Left kidney (tissue), 1 donor: ENCODE measurements at regions not wholly inside any gene's neighbourhood (a gene's known extent, or its start where the extent isn't known, plus 50 kb on each side); places are given as distances from the start of the nearest gene placed in this dataset.
A peak's percentile ranks its signal among the peaks of the same experiment; 100 is the strongest.

Experiments
- DNase-seq: peaks from one replicate; pipeline ENCODE4 v3.0.0-alpha.2; 2013

DNA sequence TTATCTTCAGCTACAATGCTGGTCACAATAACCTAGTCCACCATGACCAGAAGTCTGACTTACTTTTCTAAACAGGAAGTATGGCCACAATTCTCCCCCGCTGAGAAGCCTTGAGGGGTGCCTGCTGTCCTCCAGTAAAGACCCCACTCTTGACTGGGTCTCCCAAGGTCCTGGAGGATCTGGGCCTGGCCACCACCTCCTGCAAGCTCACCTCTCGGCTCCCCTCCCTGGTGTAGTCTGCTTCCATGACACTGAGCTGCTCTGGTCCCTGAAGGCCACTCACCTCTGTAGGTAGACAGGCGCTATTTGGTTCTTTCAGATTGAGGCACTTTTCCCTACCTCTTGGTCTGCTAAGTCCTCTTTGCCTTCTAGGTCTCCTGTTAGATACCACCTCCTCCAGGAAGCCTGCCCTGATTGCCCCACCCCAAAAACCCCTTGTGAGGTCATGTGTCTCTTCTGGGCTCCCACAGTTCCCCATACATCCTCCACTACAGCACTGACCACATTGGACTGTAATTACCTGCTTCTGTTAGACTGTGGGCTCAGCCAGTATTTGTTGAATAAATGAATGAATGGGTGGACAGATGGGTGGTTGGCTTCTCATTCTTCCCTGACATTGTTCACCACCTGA lies 62.6 kb upstream of the IER5L start:
- DNase-seq, result no peak

GRCh38 chr9:129239946-129240490 lies 62.0 kb upstream of the IER5L start:
- DNase-seq, result no peak

- DNase-seq, result no peak
These were observed 59.7 kb upstream of the IER5L start for GRCh38 chr9:129237803-129238202.

DNA sequence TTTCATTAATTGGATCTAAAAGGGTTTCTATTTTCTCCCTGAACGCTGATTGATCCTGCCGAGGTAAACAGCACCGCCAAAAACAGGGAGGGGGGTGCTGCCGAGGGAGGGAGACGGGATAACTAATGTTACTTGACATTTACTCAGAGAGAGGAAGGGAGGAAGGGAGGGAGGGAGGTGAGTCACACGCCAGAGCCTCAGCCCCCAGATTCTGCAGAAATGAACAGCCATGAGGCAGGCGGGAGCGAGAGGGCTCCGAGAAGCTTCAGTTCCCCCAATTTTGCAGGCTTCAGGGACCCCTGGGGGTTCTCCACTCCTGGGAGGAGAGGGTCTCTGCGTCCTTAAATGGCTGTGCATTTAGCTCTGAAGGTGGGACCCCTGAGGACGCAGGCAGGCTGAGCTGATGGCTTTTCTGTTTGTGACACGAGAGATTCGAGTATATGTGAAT lies 59.1 kb upstream of the IER5L start:
- DNase-seq, result peak; percentile 39

GRCh38 chr9:129236441-129237145 lies 58.5 kb upstream of the IER5L start:
- no peak for DNase-seq

DNA sequence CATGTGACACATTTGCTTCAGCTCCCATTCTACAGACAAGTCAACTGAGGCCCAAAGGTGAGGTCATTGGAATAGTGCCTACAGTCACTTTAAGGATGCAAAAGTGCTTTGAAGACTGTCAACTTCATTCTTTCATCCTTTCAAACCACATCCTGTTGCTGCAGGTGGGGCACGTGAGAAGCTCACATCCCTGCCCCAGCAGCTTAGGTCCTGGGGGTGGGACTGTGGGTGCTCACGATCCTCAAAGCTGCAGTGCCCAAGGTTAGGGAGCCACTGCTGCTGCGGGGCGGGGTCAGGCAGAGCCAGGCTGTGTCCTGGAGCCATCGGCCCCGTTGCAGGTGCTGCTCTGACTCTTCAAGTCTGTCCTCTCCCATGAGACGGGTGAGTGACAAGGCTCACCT lies 57.9 kb upstream of the IER5L start:
- DNase-seq, result no peak

DNA sequence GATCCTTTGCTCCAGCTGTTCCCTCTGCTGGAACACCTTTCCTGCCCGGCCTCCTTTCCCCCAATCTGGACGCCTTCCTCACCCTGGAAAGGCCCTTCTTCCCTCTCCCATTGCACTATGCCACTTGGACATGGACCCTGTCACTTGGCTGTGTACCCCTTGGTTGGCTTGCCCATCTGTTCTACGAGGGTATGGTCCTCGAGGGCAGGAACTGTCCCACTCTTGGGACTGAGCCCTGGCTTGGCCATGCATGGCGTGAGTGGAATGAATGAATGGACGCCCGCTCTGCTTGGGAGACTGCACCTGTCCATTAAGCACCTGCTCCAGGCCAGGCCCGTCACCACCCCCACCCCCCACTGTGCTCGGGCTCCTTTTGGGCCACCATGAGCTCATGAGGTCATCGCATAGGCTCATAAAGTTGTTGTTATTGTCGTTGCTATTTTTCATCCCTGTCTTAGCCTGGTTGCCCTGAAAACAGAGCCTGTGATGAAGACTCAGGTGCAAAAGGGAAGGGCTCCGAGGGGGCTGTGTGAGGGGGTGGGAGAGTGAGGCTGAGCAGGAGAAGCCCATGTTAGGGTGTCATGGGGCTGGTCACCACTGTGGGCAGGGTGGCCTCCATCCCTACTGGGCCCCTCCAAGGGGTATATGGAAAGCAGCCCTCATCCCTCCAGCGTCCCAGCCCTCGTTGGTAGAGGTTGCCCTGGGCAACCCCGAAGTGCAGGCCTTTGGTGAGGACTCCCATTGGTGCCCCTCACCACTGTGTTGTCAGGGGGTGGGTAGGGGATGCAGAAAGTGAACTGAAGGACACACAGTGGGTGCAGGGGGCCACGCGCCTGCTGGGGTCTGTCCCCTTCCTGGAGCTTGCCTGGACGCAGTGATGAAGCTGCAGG lies 57.2 kb upstream of the IER5L start:
- DNase-seq, result no peak

DNA sequence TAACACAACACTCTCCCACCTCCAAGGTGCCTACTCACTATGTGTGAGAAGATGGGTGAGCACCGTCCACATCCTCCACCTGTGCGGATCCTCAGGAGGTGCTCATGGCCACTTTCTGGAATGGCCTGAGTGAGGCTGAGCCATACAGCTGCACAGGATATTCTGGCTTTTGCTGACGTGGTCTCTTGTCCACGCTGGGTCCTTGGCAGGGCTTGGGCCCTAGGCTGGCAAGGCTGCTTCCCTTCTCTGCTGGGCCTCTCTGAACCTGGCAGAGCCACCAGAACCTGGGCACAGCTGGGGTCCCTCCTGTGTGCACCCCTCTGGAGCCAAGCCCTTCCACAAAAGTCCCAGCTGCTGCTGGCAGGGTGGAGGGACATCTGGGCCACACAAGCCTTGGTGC lies 56.4 kb upstream of the IER5L start:
- DNase-seq, result no peak

DNA sequence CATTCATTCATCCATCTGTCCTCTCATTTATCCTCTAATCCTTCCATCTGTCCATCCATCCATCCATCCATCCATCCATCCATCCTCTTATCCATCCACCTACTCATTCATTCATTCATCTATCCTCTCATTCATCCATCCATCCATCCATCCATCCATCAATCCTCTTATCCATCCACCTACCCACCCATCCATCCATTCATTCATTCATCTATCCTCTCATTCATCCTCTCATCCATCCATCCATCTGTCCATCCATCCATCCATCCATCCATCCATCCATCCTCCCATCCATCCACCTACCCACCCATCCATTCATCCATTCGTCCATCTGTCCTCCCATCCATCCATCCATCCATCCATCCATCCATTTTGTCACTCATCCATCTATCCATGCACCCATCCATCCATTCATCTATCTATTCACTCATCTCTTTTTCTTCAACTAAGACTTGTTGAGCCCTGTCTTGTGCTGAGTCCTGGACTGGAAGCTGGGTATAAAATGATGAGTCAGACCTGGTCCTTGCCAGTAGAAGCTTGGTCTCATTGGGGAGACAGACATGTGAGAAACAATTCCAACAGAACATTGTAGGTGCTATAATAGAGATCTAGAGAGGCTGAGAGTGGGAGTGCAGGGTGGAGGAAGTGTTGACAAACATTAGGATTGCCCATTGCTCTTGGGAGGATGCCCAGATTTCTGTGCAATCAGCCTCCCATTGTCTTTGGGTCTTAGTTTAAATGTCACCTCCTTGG lies 55.0 kb upstream of the IER5L start:
- DNase-seq, result no peak

DNA sequence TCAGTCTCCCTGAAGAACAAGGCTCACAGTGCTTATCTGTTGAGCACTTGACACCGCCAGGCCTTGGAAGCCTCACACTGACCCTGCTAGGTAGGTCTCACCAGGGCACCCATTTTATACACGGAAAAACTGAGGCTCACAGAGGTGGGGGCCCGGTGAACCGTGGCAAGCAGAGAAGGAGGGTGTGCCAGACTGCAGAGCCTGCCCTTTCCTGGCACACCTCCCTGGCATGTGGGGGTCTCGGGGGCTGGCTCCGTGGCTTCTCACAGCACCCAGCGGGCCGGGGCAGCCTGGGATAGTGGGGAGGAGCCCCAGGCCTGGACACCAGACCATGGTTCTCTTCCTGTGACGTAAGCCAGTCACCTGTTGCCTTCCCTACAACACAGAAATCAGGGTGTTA lies 53.7 kb upstream of the IER5L start:
- DNase-seq, result no peak

DNA sequence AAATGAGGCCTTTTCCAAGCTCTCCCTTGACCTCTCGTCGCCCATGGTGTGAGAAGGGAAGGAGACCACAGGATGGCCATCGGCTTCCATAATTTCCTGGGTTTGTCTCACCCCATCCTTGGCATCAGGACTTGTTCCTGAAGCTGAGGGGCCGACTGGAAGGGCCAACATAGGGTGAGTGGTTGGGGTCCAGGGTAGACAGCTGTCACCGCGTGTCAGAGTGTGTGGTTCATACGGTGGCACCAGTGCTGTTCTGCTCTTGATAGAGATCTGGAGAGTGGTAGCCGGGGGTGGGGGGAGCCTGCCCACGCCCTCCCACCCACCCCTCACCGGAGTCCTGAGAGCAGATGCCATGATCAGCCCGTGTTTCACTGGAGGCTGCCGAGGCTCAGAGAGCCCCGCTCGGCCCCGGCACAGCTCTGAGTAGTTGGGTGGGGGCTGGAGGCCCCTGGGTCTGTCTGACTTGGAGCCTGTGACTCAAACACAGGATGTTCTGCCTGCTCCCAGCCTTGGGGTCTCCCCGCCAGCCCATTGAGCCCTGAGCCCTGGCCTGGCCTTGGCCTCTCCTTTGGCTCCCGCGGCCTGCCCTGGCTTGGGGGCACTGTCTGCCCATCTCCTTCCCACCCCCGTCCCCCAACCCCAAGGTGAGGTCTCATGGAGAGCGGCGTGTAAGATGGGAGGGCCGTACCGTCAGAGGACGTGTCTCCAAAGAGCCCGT lies 53.1 kb upstream of the IER5L start:
- DNase-seq, result no peak

DNA sequence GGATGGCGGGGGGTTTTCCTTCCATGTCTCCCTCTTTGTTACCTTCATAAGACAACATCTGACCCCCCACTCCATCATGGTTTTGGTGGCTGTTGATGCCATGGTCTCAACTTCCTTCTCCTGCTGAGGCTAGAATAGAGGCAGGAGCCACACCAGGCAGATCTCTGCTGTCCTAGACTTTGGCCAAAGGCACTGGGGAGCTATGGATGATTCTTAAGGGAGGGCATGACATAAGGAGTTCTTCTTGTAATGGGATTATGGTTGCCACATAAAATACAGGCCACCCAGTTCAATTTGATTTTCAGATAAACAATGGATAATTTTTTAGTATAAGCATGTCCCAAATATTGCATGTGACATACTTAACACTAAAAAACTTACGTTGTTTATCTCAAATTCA lies 52.2 kb upstream of the IER5L start:
- no peak for DNase-seq
